ENCODE measurements at regions not wholly inside any gene's neighbourhood (a gene's known extent, or its start where the extent isn't known, plus 50 kb on each side); places are given as distances from the start of the nearest gene placed in this dataset.

DNA sequence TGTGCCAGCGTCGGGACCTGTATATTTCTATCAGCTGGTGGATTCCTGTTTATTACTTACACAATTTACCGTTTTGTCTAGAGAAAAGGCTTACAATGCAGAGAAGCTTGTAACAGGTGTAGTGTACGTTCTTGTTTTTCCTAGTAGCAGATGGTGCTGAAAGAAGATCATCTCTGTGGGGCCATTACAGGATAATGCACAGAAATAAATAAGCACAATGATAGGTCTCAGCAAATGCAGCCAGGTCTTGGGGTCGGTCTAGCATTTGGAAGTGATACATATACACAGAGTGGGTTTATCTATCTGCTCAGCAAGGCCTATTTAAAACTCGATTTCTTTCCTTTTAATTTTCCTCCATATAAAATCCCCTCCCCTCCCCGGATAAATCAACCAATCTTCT lies 180.9 kb upstream of the LCORL start:
- no peaks in the 10 kb centered on the region for H3K27me3 Mint-ChIP-seq (ENCODE audit: unreplicated experiment)
- no peak for DNase-seq
- H3K36me3 Mint-ChIP-seq (ENCODE audit: unreplicated experiment), result no peaks in the 10 kb centered on the region
- H3K4me1 Mint-ChIP-seq (ENCODE audit: low read depth, unreplicated experiment), result peaks cover 1% of the 10 kb centered on the region
- H3K9me3 Mint-ChIP-seq (ENCODE audit: unreplicated experiment), result no peaks in the 10 kb centered on the region
- H3K4me3 Mint-ChIP-seq (ENCODE audit: unreplicated experiment), result no peak overlapping the region
- TF ChIP-seq, protein P1, sequence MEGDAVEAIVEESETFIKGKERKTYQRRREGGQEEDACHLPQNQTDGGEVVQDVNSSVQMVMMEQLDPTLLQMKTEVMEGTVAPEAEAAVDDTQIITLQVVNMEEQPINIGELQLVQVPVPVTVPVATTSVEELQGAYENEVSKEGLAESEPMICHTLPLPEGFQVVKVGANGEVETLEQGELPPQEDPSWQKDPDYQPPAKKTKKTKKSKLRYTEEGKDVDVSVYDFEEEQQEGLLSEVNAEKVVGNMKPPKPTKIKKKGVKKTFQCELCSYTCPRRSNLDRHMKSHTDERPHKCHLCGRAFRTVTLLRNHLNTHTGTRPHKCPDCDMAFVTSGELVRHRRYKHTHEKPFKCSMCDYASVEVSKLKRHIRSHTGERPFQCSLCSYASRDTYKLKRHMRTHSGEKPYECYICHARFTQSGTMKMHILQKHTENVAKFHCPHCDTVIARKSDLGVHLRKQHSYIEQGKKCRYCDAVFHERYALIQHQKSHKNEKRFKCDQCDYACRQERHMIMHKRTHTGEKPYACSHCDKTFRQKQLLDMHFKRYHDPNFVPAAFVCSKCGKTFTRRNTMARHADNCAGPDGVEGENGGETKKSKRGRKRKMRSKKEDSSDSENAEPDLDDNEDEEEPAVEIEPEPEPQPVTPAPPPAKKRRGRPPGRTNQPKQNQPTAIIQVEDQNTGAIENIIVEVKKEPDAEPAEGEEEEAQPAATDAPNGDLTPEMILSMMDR (IDR thresholded peaks at IDR 0.05; ENCODE audit: partially characterized antibody, unreplicated experiment), result no peak
- H3K27ac Mint-ChIP-seq (ENCODE audit: unreplicated experiment), result peak overlapping the region; percentile 1

DNA sequence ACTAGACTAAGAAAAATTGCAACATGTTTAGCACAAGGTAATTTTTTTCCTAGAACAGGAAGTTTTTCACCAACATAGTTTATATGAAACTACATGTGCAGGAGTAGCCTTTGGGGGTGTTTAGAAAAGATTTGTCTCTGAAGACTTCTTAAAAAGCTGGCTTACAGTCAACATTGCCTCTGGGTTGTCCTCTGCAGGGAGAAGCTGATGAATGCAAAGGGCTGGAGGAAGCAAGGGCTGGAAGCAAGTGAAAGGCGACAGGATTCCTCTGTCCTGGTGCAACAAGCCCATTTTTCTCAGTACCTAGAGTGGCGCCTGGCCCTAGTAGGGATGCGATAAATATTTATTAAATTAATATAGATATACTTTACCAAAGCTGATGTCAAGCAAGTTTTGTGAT lies 180.3 kb upstream of the LCORL start:
- Mint-ChIP-seq H3K36me3 (ENCODE audit: unreplicated experiment) (no peaks in the 10 kb centered on the region), H3K4me3 (ENCODE audit: unreplicated experiment) (no peak overlapping the region), H3K4me1 (ENCODE audit: low read depth, unreplicated experiment) (peaks cover 1% of the 10 kb centered on the region), H3K27ac (ENCODE audit: unreplicated experiment) (no peak overlapping the region), H3K9me3 (ENCODE audit: unreplicated experiment) (no peaks in the 10 kb centered on the region), H3K27me3 (ENCODE audit: unreplicated experiment) (no peaks in the 10 kb centered on the region)
- DNase-seq, result no peak
- TF ChIP-seq, protein P1 (IDR thresholded peaks at IDR 0.05; ENCODE audit: partially characterized antibody, unreplicated experiment), result no peak

DNA sequence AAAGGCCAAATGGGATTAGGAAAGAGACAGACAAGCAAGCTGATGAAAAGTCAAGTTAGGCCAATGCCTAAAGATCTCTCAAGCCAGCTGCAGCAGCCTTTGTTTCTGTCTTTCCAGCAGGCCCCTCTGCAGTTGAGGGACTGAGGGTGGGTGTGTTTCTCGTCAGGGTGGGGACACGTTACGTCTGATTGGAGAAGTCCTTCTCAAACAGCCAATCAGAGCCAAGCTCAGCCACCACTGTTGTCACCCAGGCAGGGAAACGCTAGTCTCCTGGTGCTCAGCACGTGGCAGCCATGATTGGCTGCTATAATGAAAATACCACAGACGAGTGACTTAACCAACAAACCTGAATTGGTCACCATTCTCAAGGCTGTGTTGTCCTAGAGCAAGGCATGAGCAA lies 177.1 kb upstream of the LCORL start:
- H3K27ac Mint-ChIP-seq (ENCODE audit: unreplicated experiment), result no peak overlapping the region

DNA sequence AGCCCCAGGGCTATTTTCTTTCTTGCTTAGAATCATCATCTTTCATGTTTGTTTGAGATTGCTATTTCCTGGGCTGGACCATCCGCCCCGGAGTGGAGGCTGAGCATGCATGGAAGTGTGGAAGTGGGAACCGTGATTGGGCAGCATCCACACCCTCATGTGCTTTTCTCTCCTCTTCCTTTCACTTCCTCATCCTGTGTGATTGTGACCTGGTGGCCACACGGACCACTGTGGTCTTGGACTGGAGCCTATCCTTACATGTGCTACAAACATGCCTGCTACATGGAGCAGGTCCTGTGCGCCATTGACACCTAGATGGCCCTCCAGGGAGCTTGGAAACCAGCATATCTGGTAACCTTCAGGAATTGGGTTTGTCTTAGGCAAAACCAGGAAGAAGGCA lies 175.9 kb upstream of the LCORL start:
- TF ChIP-seq, protein P1 (IDR thresholded peaks at IDR 0.05; ENCODE audit: partially characterized antibody, unreplicated experiment), result no peak
- Mint-ChIP-seq H3K4me1 (ENCODE audit: low read depth, unreplicated experiment) (peaks cover 3% of the 10 kb centered on the region), H3K36me3 (ENCODE audit: unreplicated experiment) (no peaks in the 10 kb centered on the region), H3K4me3 (ENCODE audit: unreplicated experiment) (no peak overlapping the region), H3K9me3 (ENCODE audit: unreplicated experiment) (no peaks in the 10 kb centered on the region), H3K27ac (ENCODE audit: unreplicated experiment) (no peak overlapping the region), H3K27me3 (ENCODE audit: unreplicated experiment) (no peaks in the 10 kb centered on the region)
- DNase-seq, result no peak

More for the DNA sequence above, 177.1 kb upstream of the LCORL start:
- DNase-seq, result no peak
- H3K36me3 Mint-ChIP-seq (ENCODE audit: unreplicated experiment), result no peaks in the 10 kb centered on the region
- TF ChIP-seq, protein P1 (IDR thresholded peaks at IDR 0.05; ENCODE audit: partially characterized antibody, unreplicated experiment), result no peak
- no peak overlapping the region for H3K4me3 Mint-ChIP-seq (ENCODE audit: unreplicated experiment)
- no peaks in the 10 kb centered on the region for H3K9me3 Mint-ChIP-seq (ENCODE audit: unreplicated experiment)
- no peaks in the 10 kb centered on the region for H3K4me1 Mint-ChIP-seq (ENCODE audit: low read depth, unreplicated experiment)
- no peaks in the 10 kb centered on the region for H3K27me3 Mint-ChIP-seq (ENCODE audit: unreplicated experiment)

DNA sequence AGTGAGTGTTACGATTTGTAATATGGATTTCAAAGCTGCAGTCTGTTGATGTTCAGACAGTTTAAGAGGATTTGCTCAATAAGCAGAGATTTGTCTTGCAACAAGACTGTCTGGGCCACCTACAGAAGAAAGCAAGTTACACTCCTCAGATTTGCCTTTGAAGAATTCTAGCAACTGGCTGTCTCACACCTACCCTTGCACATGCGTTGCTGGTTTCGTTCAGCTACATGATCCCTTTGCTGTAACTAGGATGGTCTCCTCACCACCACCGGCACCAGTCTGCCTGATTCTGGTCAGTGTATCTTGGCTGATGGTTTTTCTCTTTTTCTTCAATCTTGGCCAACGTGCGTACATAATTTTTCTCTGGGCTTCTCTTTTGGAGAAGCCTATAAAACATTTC lies 172.7 kb upstream of the LCORL start:
- Mint-ChIP-seq H3K27ac (ENCODE audit: unreplicated experiment) (no peak overlapping the region), H3K4me1 (ENCODE audit: low read depth, unreplicated experiment) (peaks cover 3% of the 10 kb centered on the region), H3K27me3 (ENCODE audit: unreplicated experiment) (no peaks in the 10 kb centered on the region), H3K9me3 (ENCODE audit: unreplicated experiment) (no peaks in the 10 kb centered on the region), H3K4me3 (ENCODE audit: unreplicated experiment) (no peak overlapping the region), H3K36me3 (ENCODE audit: unreplicated experiment) (no peaks in the 10 kb centered on the region)
- TF ChIP-seq, protein P1 (IDR thresholded peaks at IDR 0.05; ENCODE audit: partially characterized antibody, unreplicated experiment), result no peak
- no peak for DNase-seq

All from glutamatergic neuron (in vitro differentiated cells).